Amniotic stem cell (primary cell): ENCODE measurements at regions not wholly inside any gene's neighbourhood (a gene's known extent, or its start where the extent isn't known, plus 50 kb on each side); places are given as distances from the start of the nearest gene placed in this dataset.
"Not testable (repeated sequence)": the region's sequence is repeated elsewhere in the genome, so short reads cannot be mapped to it uniquely, and the experiment has no call there.

Experiments
- DNase-seq: peaks from one replicate; lab custom pipeline; 2025; lab: John Stamatoyannopoulos, UW

DNA sequence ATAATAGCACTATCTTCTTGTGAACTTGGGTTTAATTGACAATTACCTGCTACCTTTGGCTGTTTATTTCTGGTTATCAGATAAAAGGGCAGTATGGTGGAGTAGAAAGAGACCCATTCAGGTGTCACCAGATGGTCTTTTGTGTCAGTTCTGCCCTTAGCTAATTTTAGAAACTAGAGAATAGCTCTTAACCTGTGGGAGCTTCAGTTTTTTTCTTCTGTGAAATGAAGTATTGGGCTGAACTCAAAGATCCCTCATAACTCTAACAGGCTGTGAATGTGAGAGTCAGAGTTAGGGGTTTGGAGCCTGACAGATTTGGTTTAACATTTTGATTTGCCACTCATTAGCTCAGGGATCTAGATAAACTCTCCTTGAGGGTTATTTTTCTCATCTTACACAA is 335.2 kb downstream of the PPP1R2C start:
- no peak for DNase-seq

DNA sequence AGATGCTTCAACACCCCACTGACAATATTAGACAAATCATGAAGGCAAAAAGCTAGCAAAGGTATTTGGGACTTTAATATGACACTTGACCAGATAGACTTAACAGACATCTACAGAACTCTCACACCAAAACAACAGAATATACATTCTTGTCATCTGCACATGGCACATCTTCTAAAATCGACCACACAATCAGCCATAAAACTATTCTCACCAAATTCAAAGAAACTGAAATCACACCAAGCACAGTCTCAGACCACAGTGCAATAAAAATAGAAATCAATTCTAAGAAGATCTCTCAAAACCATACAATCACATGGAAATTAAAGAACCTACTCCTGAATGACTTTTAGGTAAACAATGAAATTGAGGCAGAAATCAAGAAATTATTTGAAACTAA is 340.8 kb downstream of the PPP1R2C start:
- no peak for DNase-seq

DNA sequence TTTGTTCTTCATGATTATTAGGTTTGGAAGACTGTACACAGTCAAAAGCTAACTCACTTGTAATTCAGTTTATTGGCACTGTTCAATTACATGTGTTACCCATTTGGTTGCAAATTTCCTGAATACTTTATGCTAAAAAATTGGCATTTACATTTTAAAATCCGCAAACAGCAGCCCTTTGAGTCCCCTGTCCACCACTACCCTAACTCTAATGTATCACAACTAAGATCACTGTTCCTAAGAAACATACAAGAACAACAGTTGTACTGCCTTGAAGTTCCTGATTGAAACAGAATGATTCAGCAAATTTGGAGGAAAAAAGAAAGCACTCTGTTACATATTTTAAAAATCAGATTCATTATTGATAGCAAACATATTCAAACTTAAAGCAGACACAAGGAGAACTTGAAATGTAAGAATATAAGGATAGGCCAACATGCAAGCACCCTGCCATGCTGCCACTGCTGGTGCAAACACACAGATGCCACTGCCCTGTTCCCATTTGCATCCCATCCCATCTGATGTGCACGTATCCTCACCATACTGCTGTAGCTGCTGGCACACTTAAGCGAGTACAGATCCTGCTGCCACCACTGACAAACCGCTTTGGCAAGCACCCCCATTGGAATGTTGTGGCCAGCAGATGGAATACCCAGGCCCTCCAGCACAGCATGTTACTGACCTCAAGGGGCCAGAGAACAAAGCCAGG is 343.4 kb downstream of the PPP1R2C start:
- no peak for DNase-seq

DNA sequence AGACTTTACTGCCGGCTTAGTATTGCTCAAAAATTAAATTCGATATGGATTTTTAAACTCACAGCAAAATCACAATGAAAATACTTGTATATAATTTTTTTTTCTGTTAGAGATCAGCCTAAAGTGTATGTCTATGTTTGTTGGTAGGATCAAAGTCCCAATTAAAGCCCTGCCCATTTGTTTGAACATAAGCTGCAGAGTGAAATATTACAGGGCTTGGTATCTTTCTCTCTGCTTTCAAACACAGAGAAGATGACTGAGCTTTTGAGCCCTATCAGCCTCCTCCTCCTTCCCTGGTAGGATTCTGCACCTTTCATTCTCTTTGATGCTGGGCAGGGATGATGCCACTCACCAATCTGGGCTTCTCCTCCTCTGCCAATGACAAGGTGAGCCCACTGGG is 345.4 kb downstream of the PPP1R2C start:
- DNase-seq: no peak

DNA sequence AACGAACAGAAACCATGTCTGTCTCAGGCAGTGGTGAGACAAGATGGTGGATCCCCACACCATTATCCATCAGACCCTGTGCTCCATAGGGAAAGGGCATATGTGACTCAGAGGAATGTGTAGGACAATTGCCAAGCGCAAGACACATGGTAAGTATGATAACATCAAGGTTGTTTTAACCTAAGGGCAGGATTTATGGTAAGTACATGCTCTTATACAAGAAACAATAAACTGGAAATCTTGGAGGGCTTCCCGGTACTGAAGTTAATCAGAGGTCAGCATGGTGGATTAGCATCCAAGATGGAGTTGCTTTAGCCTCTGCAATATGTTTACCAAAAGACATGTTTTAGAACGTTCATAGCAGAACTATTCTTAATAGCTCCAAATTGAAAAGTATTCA is 355.0 kb downstream of the PPP1R2C start:
- no peak for DNase-seq

DNA sequence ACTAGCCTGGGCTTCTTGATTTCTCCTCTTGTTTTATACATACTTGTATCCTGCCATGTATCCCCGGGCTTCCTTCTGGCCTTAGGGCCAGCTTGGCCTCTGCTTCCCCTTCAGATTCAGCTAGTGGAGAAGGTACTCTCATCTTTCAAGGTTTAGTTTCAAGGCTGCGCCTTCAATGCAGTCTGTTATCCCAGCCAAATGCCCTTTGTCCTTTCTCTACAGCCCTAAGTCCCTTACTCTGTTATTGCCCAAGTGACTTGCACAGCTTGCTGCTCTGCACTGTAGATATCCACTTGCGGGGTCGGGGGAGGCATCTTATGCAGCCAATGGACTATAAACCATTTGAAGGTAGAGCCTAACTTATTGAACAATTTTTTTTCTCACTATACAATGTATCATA is 357.5 kb downstream of the PPP1R2C start:
- DNase-seq: no peak

DNA sequence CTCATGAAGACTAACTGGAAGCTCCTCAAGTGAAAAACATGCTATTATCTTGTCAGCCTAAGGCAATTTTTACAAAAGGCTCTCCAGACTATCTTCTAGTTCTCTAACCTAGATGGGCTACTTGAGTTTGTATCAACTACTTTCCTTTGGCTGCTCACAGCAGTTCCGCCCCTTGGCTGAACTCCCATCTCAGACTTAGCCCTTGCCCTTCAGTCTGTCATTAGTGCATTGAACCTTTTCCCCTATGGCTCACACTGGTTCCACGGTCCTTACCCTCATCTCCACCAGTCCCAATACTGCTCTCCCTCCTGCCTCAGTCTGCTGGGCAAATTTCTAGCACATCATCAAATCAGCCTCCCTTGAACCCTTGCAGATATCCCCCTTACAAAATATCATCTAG is 362.3 kb downstream of the PPP1R2C start:
- no peak for DNase-seq

DNA sequence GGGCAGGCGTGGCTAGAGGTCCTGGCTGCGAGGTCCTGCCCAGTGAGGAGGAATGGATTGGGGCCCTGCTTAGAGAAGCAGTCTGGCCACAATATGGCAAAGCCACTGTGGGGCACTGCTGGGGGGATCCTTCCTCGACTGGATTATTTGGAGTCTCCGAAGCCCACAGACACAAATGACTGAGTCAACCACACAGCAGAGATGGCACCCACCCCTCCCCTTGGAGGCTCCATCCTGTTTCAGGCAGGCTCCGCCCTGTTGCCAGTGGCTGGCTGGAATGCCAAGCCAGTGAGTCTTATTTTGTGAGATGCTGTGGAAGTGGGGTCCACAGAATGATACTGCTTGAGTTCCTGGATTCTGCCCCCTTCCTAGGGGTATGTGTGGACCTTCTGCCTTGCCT is 363.9 kb downstream of the PPP1R2C start:
- DNase-seq: no peak

DNA sequence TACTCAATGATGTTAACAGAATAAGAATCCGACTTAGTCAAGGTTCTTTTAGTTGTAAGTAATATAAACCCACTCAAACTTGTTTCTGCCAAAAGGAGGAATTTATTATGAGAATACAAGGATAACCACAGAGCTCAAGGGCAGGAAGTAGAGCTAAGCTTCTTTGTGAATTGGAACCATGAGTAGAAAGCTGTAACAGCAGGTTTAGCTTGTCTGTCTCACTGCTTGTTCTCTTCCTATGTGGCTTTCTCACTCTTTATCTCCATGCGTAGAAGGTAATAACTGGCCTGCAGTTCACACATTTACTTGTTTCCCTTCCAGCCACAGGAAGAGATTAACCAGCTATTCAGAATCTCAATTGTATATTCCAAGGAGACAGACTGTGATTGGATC is 378.3 kb downstream of the PPP1R2C start:
- DNase-seq: no peak

DNA sequence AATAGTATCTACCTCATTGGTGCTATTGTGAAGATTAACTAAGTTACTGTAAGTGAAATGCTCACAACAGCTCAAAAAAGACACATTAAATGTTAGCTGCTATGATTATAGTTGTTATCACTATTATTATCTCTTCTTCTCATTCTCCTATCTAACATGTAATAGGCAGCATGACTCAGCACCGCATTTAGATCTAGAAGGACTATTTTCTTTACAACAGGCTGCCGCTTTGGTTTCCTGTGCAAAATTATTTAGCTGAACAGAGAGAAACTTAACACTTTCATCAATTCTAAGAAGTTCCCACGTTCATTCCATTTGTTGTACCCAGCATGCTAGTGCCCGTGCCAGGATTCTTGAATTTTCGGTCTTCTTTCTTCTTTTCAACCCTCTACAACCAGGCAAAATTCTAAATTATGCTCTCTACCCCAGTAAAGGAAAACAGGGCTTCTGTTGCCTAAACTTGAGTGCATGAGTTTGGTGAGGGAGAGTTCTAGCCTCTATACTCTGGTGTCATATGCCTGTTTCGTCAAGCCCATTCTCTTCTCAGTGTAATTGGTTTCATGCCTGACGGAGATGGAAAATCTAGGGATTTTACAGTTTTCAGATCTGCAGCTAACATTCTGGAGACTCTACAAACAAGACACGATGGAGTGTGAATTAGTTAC is 378.9 kb downstream of the PPP1R2C start:
- no peak for DNase-seq

DNA sequence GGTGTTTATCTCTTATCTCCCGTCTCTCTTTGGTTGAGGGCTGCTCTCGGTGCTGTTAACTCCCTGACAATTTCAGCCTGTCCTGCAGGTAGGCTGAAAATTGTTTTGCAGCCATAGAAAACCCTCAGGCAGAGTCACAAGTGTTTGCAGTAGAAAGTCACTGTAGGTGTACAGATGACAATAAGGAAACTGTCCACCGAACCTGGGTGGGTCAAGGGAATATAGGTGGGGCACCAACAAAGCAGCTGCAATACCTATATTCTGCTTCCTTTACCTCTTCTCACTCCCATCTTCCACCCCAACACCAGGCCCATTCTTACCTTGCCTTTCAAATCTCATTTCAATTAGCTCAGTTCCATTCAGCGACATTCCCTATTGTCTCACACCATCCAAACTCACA is 381.8 kb downstream of the PPP1R2C start:
- no peak for DNase-seq

DNA sequence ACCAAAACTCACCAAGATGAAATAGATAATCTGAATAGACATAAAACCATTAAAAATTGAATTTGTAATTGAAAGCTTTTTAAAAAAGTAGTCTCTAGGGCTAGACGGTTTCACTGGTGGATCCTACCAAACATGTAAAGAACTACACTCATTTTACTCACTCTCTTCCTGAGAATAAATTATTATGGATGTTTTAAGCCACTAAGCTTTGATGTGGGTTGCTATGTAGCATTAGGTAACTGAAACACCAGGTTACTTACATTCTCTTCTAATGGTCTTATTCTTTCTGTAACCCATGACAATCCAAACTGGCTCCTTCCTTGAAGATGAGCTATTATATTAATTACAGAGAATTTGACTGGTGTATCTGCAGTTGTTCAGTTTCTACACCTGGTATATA is 385.1 kb downstream of the PPP1R2C start:
- no peak for DNase-seq

DNA sequence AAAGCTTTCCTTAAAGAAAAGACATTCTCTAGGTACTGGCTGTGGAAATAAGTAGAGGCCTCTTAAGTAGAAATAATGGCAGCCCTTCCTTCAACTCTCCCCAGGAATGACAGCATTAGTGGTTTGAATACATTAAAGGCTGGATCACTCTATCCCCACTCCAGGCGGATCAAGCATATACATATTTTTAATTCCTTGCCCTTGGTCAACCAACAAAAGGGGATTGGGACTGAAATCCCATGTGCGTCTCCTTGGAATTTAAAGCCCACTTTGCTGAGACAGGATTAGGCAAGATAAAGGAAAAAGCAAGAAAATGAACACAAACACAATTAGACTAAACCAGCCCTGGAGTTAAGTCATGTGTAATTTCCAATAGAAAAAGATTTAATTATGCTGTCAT is 391.3 kb downstream of the PPP1R2C start:
- no peak for DNase-seq

DNA sequence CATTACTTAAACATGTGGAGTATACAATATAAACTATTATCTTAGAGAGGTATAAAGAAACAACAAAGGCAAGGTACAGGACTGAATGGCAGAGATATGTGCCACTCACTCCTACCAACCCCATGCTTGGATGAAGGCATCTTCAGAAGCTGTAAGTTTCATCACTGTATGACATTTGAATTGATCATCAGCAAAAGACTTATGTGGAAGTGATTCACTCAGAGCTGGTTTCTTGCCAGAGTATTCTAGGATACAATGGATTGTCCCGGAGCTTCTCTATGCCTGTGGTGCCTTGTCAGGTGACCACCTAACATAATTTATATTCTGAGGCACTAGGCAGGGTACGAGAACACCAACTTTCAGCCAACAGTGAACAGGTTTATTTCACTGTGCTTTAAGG is 392.2 kb downstream of the PPP1R2C start:
- DNase-seq: no peak

DNA sequence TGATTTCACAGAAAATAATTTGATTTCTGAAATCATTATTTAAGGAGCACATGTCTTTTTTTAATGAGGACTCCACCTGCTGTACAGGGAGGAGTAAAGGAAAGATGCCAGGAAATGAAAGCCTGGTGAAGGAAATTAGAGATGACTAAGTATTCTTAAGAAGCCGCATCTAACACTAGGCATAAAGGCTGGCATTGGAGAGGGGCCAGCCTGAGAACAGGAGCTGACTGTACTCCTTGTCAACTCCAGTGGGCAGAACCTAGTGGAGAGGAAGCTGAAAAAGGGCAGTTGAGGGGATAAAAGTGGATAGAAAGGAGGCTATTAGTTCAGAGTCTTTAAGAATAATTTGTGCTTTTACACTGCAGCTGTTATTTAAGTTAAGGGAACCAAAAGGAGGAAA is 393.0 kb downstream of the PPP1R2C start:
- no peak for DNase-seq

DNA sequence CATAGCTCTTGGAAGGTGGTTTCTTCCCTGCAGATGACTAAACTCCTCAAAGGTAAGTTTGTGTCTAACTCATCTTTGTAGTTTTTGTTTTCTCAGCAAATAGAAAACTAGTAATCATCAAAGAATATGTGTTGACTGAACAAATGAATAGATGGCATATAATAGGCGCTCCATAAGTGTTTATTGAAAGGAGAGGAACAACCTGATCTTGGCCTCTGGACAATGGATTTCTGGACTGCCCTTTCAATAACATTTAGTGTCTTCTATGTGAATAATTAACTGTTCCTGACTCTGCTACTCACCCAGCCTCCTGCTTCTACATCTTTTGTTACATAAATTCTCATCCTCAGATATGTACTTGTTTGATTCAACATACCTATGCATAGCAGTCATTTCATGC is 399.1 kb downstream of the PPP1R2C start:
- no peak for DNase-seq

DNA sequence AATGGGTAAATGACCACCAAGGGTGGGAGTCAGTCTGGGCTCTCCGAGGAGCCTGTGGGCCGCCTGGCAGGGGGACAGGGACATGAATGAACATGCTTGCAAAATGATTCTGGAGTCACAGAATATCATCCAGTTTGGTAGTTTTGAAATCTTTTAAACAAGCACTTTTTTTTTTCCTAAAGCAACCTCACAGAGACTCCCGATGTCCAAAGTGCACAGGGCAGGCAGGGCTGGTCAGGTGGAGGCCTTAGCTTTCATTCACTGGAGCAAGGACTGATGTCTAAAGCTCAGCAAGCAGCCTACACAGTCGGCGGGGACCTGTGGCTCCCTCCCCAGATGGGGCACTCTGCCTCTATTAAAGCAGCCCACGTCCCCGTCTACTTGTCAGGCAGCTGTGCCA is 402.9 kb downstream of the PPP1R2C start:
- DNase-seq: no peak

DNA sequence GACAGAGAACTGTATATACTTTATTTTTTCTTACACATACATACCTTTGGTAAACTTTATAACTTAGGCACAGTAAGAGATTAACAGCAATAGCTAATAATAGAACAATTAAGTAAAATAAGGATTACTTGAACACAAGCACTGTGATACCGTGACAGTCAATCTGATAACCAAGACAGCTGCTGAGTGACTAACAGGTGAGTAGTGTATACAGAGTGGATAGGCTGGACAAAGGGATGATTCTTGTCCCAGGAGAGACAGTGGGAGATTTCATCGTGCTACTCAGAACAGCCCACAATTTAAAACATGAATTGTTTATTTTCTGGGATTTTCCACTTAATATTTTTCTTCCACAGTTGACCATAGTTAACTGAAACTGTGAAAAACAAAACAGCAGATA is 411.8 kb downstream of the PPP1R2C start:
- DNase-seq: no peak

DNA sequence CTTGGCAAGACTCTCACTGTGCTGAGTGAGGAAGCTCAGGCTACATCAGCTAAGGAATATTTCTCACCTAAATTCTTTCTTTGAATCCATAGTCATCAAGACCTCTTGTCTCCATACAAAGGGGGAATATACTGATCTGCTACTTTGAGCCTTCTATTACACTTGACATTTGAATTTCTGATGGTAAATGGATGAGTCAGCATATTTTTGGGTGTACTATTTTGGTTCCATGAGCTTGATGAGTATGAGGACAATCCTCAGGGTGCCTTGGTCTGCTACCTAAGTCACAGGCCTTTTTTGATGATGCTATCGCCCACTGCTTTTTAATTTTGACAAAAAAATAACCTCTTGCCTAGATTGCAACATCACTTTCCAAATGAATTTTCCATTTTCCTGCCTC is 415.7 kb downstream of the PPP1R2C start:
- no peak for DNase-seq

DNA sequence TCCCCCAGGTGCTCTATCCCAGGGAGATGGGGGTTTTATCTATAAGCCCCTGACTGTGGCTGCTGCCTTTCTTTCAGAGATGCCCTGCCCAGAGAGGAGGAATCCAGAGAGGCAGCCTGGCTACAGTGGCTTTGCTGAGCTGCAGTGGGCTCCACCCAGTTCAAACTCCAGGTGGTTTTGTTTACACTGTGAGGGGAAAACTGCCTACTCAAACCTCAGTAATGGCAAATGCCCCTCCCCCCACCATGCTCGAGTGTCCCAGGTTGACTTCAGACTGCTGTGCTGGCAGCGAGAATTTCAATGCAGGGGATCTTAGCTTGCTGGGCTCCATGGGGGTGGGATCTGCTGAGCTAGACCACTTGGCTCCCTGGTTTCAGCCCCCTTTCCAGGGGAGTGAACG is 419.6 kb upstream of the CASK start:
- not testable (repeated sequence) for DNase-seq
